Transverse colon (tissue), 4 donors: ENCODE measurements at regions not wholly inside any gene's neighbourhood (a gene's known extent, or its start where the extent isn't known, plus 50 kb on each side); places are given as distances from the start of the nearest gene placed in this dataset.
"Not testable (repeated sequence)": the region's sequence is repeated elsewhere in the genome, so short reads cannot be mapped to it uniquely, and the experiment has no call there.

Experiments used
- DNase-seq: peaks from one replicate; pipeline ENCODE4 v3.0.0-alpha.2; 2019
- H3K27ac ChIP-seq, 4 donors: fragments of 200-600 bp; sonication (generic); 2 replicates each; pipeline ENCODE4 v1.5.1; 2016 to 2018; ENCODE audit warnings: inconsistent platforms in 4 of 4
- H3K27me3 ChIP-seq: fragments of 200-600 bp; sonication (generic); 2 replicates; pipeline ENCODE4 v1.5.1; 2017; ENCODE audit warnings: inconsistent platforms
- H3K36me3 ChIP-seq, 4 donors: fragments of 200-600 bp; sonication (generic); 2 replicates each; pipeline ENCODE4 v1.5.1; 2017 to 2019; ENCODE audit warnings: inconsistent platforms in 4 of 4
- H3K4me1 ChIP-seq, 4 donors: fragments of 200-600 bp; sonication (generic); 2 replicates each; pipeline ENCODE4 v1.5.1; 2017 to 2020; ENCODE audit warnings: inconsistent platforms in 4 of 4
- H3K4me3 ChIP-seq, 4 donors: fragments of 200-600 bp; sonication (generic); 1 replicate in 1 of 4; 2 replicates in 3 of 4; pipeline versions ENCODE4 v1.5.1 to v1.6.1; 2017 to 2019; ENCODE audit warnings: inconsistent platforms in 4 of 4
- H3K9me3 ChIP-seq, 2 donors: fragments of 200-600 bp; sonication (generic); 2 replicates each; pipeline ENCODE4 v1.5.1; 2017 to 2019; ENCODE audit warnings: inconsistent platforms in 2 of 2
- EP300 ChIP-seq: sonication (generic); formaldehyde crosslinking; IDR thresholded peaks from one replicate; pipeline ENCODE4 v1.6.1; 2017; ENCODE audit warnings: antibody characterized with exemption, low read depth
- POLR2A ChIP-seq: fragments of 450-650 bp; IDR thresholded peaks from one replicate; pipeline ENCODE4 v1.6.1; 2016; ENCODE audit warnings: antibody characterized with exemption, mild to moderate bottlenecking, moderate library complexity
- POLR2AphosphoS5 ChIP-seq, 3 donors: sonication (generic); formaldehyde crosslinking; IDR thresholded peaks; one replicate each; pipeline ENCODE4 v1.6.1; 2016; ENCODE audit warnings: antibody characterized with exemption in 3 of 3
- WGBS, 2 donors: methylation state at CpG; one replicate each; pipeline ENCODE4 v1.1.5; 2018; ENCODE audit warnings: low coverage in 1 of 2; 5-methylcytosine and 5-hydroxymethylcytosine counted together
- in situ Hi-C, 4 donors: fragments of 200-750 bp; cut with MboI; loops; one replicate each; pipeline versions ENCODE4 v1.15.0 to v1.15.1; 2017; ENCODE audit warnings: low sequenced_read_pairs in 3 of 4, low pct_ligation_motif_present in 1 of 4, low pct_unique_long_range_greater_than_20kb in 1 of 4
- intact Hi-C: fragments of 100-400 bp; cut with DNase I; formaldehyde crosslinking; loops from one replicate; pipeline ENCODE4 v1.15.1; 2023; ENCODE audit warnings: low total_unique reads
- TF ChIP-seq, protein P1 (sequence below), 5 experiments: fragments of 200-600 bp in 3 of 5; fragments of 450-650 bp in 2 of 5; sonication (generic) in 3 of 5; IDR thresholded peaks; 1 replicate in 2 of 5; 2 replicates in 3 of 5; pipeline ENCODE4 v1.5.1; 2016 to 2017; ENCODE audit warnings: antibody characterized with exemption in 5 of 5, inconsistent platforms in 3 of 5, mild to moderate bottlenecking in 2 of 5, moderate library complexity in 1 of 5

DNA sequence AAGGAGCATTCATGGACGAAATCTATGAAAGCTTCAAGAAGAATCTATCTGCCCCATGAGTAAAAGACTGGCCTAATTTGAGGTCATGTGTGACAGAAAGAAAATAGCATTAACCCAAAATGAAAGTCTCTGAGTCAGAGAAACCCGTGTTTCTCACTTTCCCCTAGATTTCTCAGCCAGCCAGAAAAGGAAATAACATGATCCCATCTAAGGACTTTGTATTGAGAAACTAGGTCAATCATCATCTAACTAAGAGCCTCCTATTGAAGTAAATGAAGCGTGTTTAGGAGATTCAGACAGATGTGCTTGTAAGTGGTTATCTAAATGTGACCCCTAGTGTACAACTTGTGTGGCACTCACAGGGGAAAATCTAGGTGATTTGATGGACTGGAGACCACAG lies 77.3 kb upstream of the ZNF366 start:
- TF ChIP-seq POLR2AphosphoS5 (IDR thresholded peaks at IDR 0.05) (no peak), EP300 (no peak), POLR2A (no peak)
- intact Hi-C loops (no loop called here), in situ Hi-C loops (no loop called here)

DNA sequence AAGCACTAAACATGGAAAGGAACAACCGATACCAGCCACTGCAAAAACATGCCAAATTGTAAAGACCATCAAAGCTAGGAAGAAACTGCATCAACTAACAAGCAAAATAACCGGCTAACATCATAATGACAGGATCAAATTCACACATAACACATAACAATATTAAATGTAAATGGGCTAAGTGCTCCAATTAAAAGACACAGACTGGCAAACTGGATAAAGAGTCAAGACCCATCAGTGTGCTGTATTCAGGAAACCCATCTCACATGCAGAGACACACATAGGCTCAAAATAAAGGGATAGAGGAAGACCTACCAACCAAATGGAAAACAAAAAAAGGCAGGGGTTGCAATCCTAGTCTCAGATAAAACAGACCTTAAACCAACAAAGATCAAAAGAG lies 72.1 kb upstream of the ZNF366 start:
- H3K27ac ChIP-seq, intact Hi-C loops, H3K27me3 ChIP-seq, DNase-seq, in situ Hi-C loops, H3K4me3 ChIP-seq, H3K4me1 ChIP-seq, H3K36me3 ChIP-seq, H3K9me3 ChIP-seq: not testable (repeated sequence)
- 94 to 100% methylated on average over 1 to 2 of the region's 2 CpGs for WGBS, 2 donors

More for the DNA sequence above, 77.3 kb upstream of the ZNF366 start:
- H3K36me3 ChIP-seq = no peaks in the 10 kb centered on the region
- H3K9me3 ChIP-seq = no peaks in the 10 kb centered on the region
- H3K4me1 ChIP-seq = no peaks in the 10 kb centered on the region
- DNase-seq = no peak
- H3K4me3 ChIP-seq = no peak overlapping the region
- H3K27me3 ChIP-seq = no peaks in the 10 kb centered on the region
- no peak overlapping the region for H3K27ac ChIP-seq
- 42 to 53% methylated on average over 3 of the region's 3 CpGs for WGBS, 2 donors

DNA sequence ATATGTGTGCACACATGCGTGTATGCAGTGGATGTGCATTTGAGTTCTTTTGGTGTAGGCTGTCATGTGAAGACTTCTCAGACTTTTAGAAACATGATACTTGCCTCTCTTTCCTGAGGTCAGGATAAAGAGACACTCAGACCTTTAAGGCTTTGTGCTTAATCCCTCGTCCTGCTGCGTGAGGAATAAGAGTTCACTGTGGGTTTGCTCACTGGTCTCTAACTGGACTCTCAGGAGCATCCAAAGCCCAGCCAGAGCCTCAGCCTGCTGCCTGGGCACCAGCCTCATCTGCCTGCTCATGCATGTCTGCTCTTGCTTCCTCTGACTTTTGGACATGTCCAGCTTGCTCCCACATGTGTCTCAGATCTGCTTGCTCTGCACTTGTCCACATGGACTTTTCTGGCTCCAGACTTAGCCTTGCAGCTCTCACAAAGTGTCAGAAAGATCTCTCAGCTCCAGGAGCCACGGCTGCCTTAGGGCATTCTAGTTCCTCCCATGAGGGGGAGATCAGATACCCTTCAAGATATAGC lies 65.1 kb upstream of the ZNF366 start:
- no peaks in the 10 kb centered on the region for H3K36me3 ChIP-seq
- H3K27me3 ChIP-seq = no peaks in the 10 kb centered on the region
- TF ChIP-seq POLR2AphosphoS5 (IDR thresholded peaks at IDR 0.05) = no peak
- no peak overlapping the region for H3K4me3 ChIP-seq
- in situ Hi-C loops (no loop called here), intact Hi-C loops (no loop called here)
- 79 to 100% methylated on average over 2 to 4 of the region's 4 CpGs for WGBS, 2 donors
- no peaks in the 10 kb centered on the region for H3K4me1 ChIP-seq
- H3K27ac ChIP-seq = no peak overlapping the region
- DNase-seq = no peak
- H3K9me3 ChIP-seq = no peaks in the 10 kb centered on the region

GRCh38 chr5:72569408-72569944 lies 62.3 kb upstream of the ZNF366 start:
- intact Hi-C loops (no loop called here), in situ Hi-C loops (no loop called here)
- Histone ChIP-seq H3K27me3 (no peaks in the 10 kb centered on the region), H3K4me3 (no peak overlapping the region), H3K9me3 (no peaks in the 10 kb centered on the region), H3K4me1 (no peaks in the 10 kb centered on the region), H3K36me3 (no peaks in the 10 kb centered on the region), H3K27ac (no peak overlapping the region)
- DNase-seq = no peak
- TF ChIP-seq POLR2A (no peak), EP300 (no peak), POLR2AphosphoS5 (IDR thresholded peaks at IDR 0.05) (no peak)
- TF ChIP-seq, protein P1, sequence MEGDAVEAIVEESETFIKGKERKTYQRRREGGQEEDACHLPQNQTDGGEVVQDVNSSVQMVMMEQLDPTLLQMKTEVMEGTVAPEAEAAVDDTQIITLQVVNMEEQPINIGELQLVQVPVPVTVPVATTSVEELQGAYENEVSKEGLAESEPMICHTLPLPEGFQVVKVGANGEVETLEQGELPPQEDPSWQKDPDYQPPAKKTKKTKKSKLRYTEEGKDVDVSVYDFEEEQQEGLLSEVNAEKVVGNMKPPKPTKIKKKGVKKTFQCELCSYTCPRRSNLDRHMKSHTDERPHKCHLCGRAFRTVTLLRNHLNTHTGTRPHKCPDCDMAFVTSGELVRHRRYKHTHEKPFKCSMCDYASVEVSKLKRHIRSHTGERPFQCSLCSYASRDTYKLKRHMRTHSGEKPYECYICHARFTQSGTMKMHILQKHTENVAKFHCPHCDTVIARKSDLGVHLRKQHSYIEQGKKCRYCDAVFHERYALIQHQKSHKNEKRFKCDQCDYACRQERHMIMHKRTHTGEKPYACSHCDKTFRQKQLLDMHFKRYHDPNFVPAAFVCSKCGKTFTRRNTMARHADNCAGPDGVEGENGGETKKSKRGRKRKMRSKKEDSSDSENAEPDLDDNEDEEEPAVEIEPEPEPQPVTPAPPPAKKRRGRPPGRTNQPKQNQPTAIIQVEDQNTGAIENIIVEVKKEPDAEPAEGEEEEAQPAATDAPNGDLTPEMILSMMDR (IDR thresholded peaks at IDR 0.05) = no peak
- 82 to 83% methylated on average over 4 to 5 of the region's 5 CpGs for WGBS, 2 donors

DNA sequence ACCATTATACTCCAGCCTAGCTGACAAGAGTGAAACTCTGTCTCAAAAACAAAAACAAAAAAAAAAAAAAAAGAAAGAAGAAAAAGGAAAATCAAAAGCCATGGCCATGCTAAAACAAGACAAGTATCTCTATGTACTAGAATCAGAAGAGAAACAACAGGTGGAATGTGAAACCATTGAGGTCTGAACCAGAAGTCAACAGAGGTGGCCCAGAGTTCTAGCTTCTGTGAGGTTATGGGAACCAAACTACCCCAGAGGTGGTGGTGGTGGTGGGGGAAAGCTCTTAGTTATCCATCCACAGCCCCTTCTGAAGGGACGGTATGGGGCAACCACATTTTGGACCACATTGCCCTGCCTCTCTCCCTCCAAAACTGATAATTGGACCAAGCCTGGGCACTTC lies 59.5 kb upstream of the ZNF366 start:
- Histone ChIP-seq H3K4me1 (no peaks in the 10 kb centered on the region), H3K27ac (no peak overlapping the region), H3K4me3 (no peak overlapping the region), H3K36me3 (no peaks in the 10 kb centered on the region), H3K27me3 (no peaks in the 10 kb centered on the region), H3K9me3 (no peaks in the 10 kb centered on the region)
- in situ Hi-C loops = no loop called here
- intact Hi-C loops = no loop called here
- no peak for DNase-seq
- TF ChIP-seq, protein P1 (IDR thresholded peaks at IDR 0.05) = no peak
- no peak for TF ChIP-seq POLR2AphosphoS5 (IDR thresholded peaks at IDR 0.05)
- TF ChIP-seq EP300 = no peak
- TF ChIP-seq POLR2A = no peak
- WGBS, 2 donors = 93% methylated on average over 1 of the region's 1 CpG; no CpG with 5 or more reads in 1 of the 2 donors
